ENCODE measurements at regions not wholly inside any gene's neighbourhood (a gene's known extent, or its start where the extent isn't known, plus 50 kb on each side); places are given as distances from the start of the nearest gene placed in this dataset.

- H3K27me3 ChIP-seq (ENCODE audit: insufficient read depth, low read depth, severe bottlenecking) = no peaks in the 10 kb centered on the region
- H3K27ac ChIP-seq = no peak overlapping the region
- DNase-seq = no peak
- H3K36me3 ChIP-seq = no peaks in the 10 kb centered on the region
- TF ChIP-seq CTCF (IDR thresholded peaks at IDR 0.05; ENCODE audit: low read depth, low read length) = no peak
- H3K9me3 ChIP-seq (ENCODE audit: severe bottlenecking) = no peaks in the 10 kb centered on the region
- H3K4me3 ChIP-seq (ENCODE audit: low read depth, low read length) = no peak overlapping the region
Measured at GRCh38 chr2:37549598-37549997, 121.8 kb downstream of the CDC42EP3 start.

GRCh38 chr2:37550190-37550589, 121.3 kb downstream of the CDC42EP3 start:
- no peaks in the 10 kb centered on the region for H3K9me3 ChIP-seq (ENCODE audit: severe bottlenecking)
- DNase-seq = no peak
- no peak for TF ChIP-seq CTCF (IDR thresholded peaks at IDR 0.05; ENCODE audit: low read depth, low read length)
- no peaks in the 10 kb centered on the region for H3K27me3 ChIP-seq (ENCODE audit: insufficient read depth, low read depth, severe bottlenecking)
- no peak overlapping the region for H3K27ac ChIP-seq
- no peaks in the 10 kb centered on the region for H3K36me3 ChIP-seq
- no peak overlapping the region for H3K4me3 ChIP-seq (ENCODE audit: low read depth, low read length)

- DNase-seq = no peak
- Histone ChIP-seq H3K9me3 (ENCODE audit: severe bottlenecking) (no peaks in the 10 kb centered on the region), H3K27me3 (ENCODE audit: insufficient read depth, low read depth, severe bottlenecking) (no peaks in the 10 kb centered on the region), H3K27ac (no peak overlapping the region), H3K4me3 (ENCODE audit: low read depth, low read length) (no peak overlapping the region), H3K36me3 (no peaks in the 10 kb centered on the region)
- no peak for TF ChIP-seq CTCF (IDR thresholded peaks at IDR 0.05; ENCODE audit: low read depth, low read length)
Measured at GRCh38 chr2:37551783-37552182, 119.7 kb downstream of the CDC42EP3 start.

GRCh38 chr2:37552339-37552738, 119.1 kb downstream of the CDC42EP3 start:
- H3K27me3 ChIP-seq (ENCODE audit: insufficient read depth, low read depth, severe bottlenecking) = no peaks in the 10 kb centered on the region
- no peak overlapping the region for H3K27ac ChIP-seq
- no peak for DNase-seq
- H3K9me3 ChIP-seq (ENCODE audit: severe bottlenecking) = no peaks in the 10 kb centered on the region
- no peak overlapping the region for H3K4me3 ChIP-seq (ENCODE audit: low read depth, low read length)
- no peaks in the 10 kb centered on the region for H3K36me3 ChIP-seq
- TF ChIP-seq CTCF (IDR thresholded peaks at IDR 0.05; ENCODE audit: low read depth, low read length) = no peak

- no peaks in the 10 kb centered on the region for H3K9me3 ChIP-seq (ENCODE audit: severe bottlenecking)
- no peak overlapping the region for H3K4me3 ChIP-seq (ENCODE audit: low read depth, low read length)
- H3K36me3 ChIP-seq = no peaks in the 10 kb centered on the region
- DNase-seq = no peak
- no peak for TF ChIP-seq CTCF (IDR thresholded peaks at IDR 0.05; ENCODE audit: low read depth, low read length)
- no peaks in the 10 kb centered on the region for H3K27me3 ChIP-seq (ENCODE audit: insufficient read depth, low read depth, severe bottlenecking)
- H3K27ac ChIP-seq = no peak overlapping the region
Measured at GRCh38 chr2:37553411-37554154, 117.9 kb downstream of the CDC42EP3 start.

GRCh38 chr2:37554155-37554510, 117.3 kb downstream of the CDC42EP3 start:
- Histone ChIP-seq H3K27ac (no peak overlapping the region), H3K27me3 (ENCODE audit: insufficient read depth, low read depth, severe bottlenecking) (no peaks in the 10 kb centered on the region), H3K9me3 (ENCODE audit: severe bottlenecking) (no peaks in the 10 kb centered on the region), H3K36me3 (no peaks in the 10 kb centered on the region), H3K4me3 (ENCODE audit: low read depth, low read length) (no peak overlapping the region)
- TF ChIP-seq CTCF (IDR thresholded peaks at IDR 0.05; ENCODE audit: low read depth, low read length) = no peak
- DNase-seq = no peak
